SK-N-SH (cell line): ENCODE measurements at regions not wholly inside any gene's neighbourhood (a gene's known extent, or its start where the extent isn't known, plus 50 kb on each side); places are given as distances from the start of the nearest gene placed in this dataset.

Source experiments
- CTCF ChIA-PET: fragments of 300-600, 350-600 bp; formaldehyde crosslinking; extraction: SDS; loops from one replicate; lab custom pipeline; 2021; lab: Yijun Ruan, JAX
- POLR2A ChIA-PET: fragments of 350-600 bp; sonication (Branson Sonifier 250); formaldehyde crosslinking; extraction: SDS; loops from one replicate; lab custom pipeline; 2020; ENCODE audit warnings: antibody characterized with exemption, inconsistent platforms; lab: Yijun Ruan, JAX
- DNase-seq: peaks from one replicate; pipeline ENCODE4 v3.0.0; 2012
- H2AFZ ChIP-seq: fragments of 200-600 bp; sonication (generic); 2 replicates; pipeline ENCODE4 v1.8.1; 2016; ENCODE audit warnings: antibody characterized with exemption, mild to moderate bottlenecking, low read depth
- H3F3A ChIP-seq: fragments of 200-600 bp; sonication (generic); replicated peaks from 2 replicates; pipeline ENCODE3; 2016; ENCODE audit warnings: antibody characterized with exemption, mild to moderate bottlenecking; ENCODE audit not compliant: insufficient read depth
- H3K27ac ChIP-seq, 2 experiments: fragments of 200-500 bp in 1 of 2; fragments of 200-600 bp in 1 of 2; sonication (Bioruptor generic) in 1 of 2; sonication (generic), shearing (Covaris generic) in 1 of 2; 2 replicates each; pipeline versions ENCODE4 v1.5.1 to v1.6.1; 2014 to 2016; ENCODE audit warnings: low read depth in 2 of 2, inconsistent platforms in 1 of 2, low read length in 1 of 2, mild to moderate bottlenecking in 1 of 2, mixed read lengths in 1 of 2
- H3K27me3 ChIP-seq: fragments of 200-600 bp; sonication (generic), shearing (Covaris generic); 2 replicates; pipeline ENCODE4 v1.6.1; 2016; ENCODE audit warnings: mixed run types; ENCODE audit not compliant: insufficient read depth
- H3K36me3 ChIP-seq, 2 experiments: fragments of 200-500 bp in 1 of 2; fragments of 200-600 bp in 1 of 2; sonication (Bioruptor generic) in 1 of 2; sonication (generic) in 1 of 2; replicated peaks in 1 of 2; 2 replicates each; pipeline versions ENCODE3 to v1.5.1; 2014 to 2016; ENCODE audit warnings: low read length in 1 of 2, mild to moderate bottlenecking in 1 of 2; ENCODE audit not compliant: insufficient read depth in 2 of 2, control insufficient read depth in 1 of 2
- H3K4me1 ChIP-seq, 2 experiments: fragments of 200-500 bp in 1 of 2; fragments of 200-600 bp in 1 of 2; sonication (Bioruptor generic) in 1 of 2; sonication (generic), shearing (Covaris generic) in 1 of 2; 2 replicates each; pipeline versions ENCODE4 v1.5.1 to v1.6.1; 2014 to 2016; ENCODE audit warnings: low read depth in 1 of 2, low read length in 1 of 2, mixed run types in 1 of 2; ENCODE audit not compliant: insufficient read depth in 2 of 2, control insufficient read depth in 1 of 2
- H3K4me2 ChIP-seq: fragments of 200-600 bp; sonication (generic), shearing (Covaris generic); 2 replicates; pipeline ENCODE4 v1.6.1; 2017; ENCODE audit warnings: mixed run types
- H3K4me3 ChIP-seq, 2 experiments: fragments of 200-500 bp in 1 of 2; fragments of 200-600 bp in 1 of 2; sonication (Bioruptor generic) in 1 of 2; sonication (generic), shearing (Covaris generic) in 1 of 2; 2 replicates each; pipeline versions ENCODE4 v1.5.1 to v1.8.1; 2014 to 2016; ENCODE audit warnings: low read depth in 2 of 2, inconsistent platforms in 1 of 2, low read length in 1 of 2, mild to moderate bottlenecking in 1 of 2, mixed read lengths in 1 of 2, moderate library complexity in 1 of 2
- H3K79me2 ChIP-seq: fragments of 200-600 bp; sonication (generic); 2 replicates; pipeline ENCODE4 v1.8.1; 2017; ENCODE audit warnings: mild to moderate bottlenecking; ENCODE audit not compliant: insufficient read depth
- H3K9ac ChIP-seq: fragments of 200-600 bp; sonication (generic); 2 replicates; pipeline ENCODE4 v1.6.1; 2017; ENCODE audit warnings: mixed run types
- H3K9me2 ChIP-seq: fragments of 200-600 bp; sonication (generic); 2 replicates; pipeline ENCODE4 v1.6.1; 2017; ENCODE audit warnings: mixed run types
- H3K9me3 ChIP-seq: fragments of 200-600 bp; sonication (generic); 2 replicates; pipeline ENCODE4 v1.6.1; 2017; ENCODE audit warnings: mixed run types, mild to moderate bottlenecking, moderate library complexity
- H4K20me1 ChIP-seq: fragments of 200-600 bp; sonication (generic); 2 replicates; pipeline ENCODE4 v1.6.1; 2017; ENCODE audit warnings: mild to moderate bottlenecking, mixed run types; ENCODE audit not compliant: insufficient read depth
- ELF1 ChIP-seq: IDR thresholded peaks from 2 replicates; pipeline ENCODE4 v1.4.0; 2012
- EP300 ChIP-seq, 2 experiments: IDR thresholded peaks; 2 replicates each; pipeline versions ENCODE4 v1.4.0 to v1.6.1; 2012; ENCODE audit warnings: borderline replicate concordance in 1 of 2, low read depth in 1 of 2, low read length in 1 of 2
- EZH2phosphoT487 ChIP-seq: fragments of 200-600 bp; sonication (generic); IDR thresholded peaks from 2 replicates; pipeline ENCODE4 v1.6.1; 2017; ENCODE audit warnings: low read depth, mixed run types, mild to moderate bottlenecking, antibody characterized with exemption, moderate library complexity, borderline replicate concordance
- FOSL2 ChIP-seq: IDR thresholded peaks from 2 replicates; pipeline ENCODE4 v1.4.0; 2012; ENCODE audit warnings: low read depth, mild to moderate bottlenecking, moderate library complexity, borderline replicate concordance
- FOXJ3 ChIP-seq: sonication (generic); formaldehyde crosslinking; IDR thresholded peaks from 2 replicates; pipeline ENCODE4 v1.5.1; 2020; ENCODE audit warnings: mild to moderate bottlenecking, missing genetic modification reagents
- FOXM1 ChIP-seq: IDR thresholded peaks from 2 replicates; pipeline ENCODE4 v1.4.0; 2012; ENCODE audit warnings: low read depth, mild to moderate bottlenecking
- GATA2 ChIP-seq: sonication (generic); formaldehyde crosslinking; IDR thresholded peaks from 2 replicates; pipeline ENCODE4 v1.5.0; 2020; ENCODE audit warnings: mild to moderate bottlenecking, missing genetic modification reagents
- JUND ChIP-seq: IDR thresholded peaks from 2 replicates; pipeline ENCODE4 v1.4.0; 2012
- MAX ChIP-seq: IDR thresholded peaks from 2 replicates; pipeline ENCODE4 v1.4.0; 2012; ENCODE audit warnings: low read depth
- MEF2A ChIP-seq: IDR thresholded peaks from 2 replicates; pipeline ENCODE4 v1.4.0; 2012; ENCODE audit warnings: low read depth, borderline replicate concordance
- NRF1 ChIP-seq: IDR thresholded peaks from 2 replicates; pipeline ENCODE4 v1.6.1; 2012; ENCODE audit warnings: low read depth, mild to moderate bottlenecking, low read length
- PBX3 ChIP-seq: IDR thresholded peaks from 2 replicates; pipeline ENCODE4; 2012
- RCOR1 ChIP-seq: fragments of 150-350 bp; IDR thresholded peaks from 2 replicates; pipeline ENCODE4 v1.6.1; 2017; ENCODE audit warnings: antibody characterized with exemption, low read length
- REST ChIP-seq: IDR thresholded peaks from 2 replicates; pipeline ENCODE4 v1.6.1; 2012; ENCODE audit warnings: mild to moderate bottlenecking, low read depth, low read length, moderate library complexity
- SIN3A ChIP-seq: IDR thresholded peaks from 2 replicates; pipeline ENCODE4 v1.6.1; 2012; ENCODE audit warnings: low read depth, mild to moderate bottlenecking, low read length, moderate library complexity, borderline replicate concordance
- SMC3 ChIP-seq: IDR thresholded peaks from 2 replicates; pipeline ENCODE4 v1.6.1; 2012; ENCODE audit warnings: low read depth, low read length, improper control_type of control experiment
- TEAD4 ChIP-seq: IDR thresholded peaks from 2 replicates; pipeline ENCODE4 v1.4.0; 2012; ENCODE audit warnings: mild to moderate bottlenecking, borderline replicate concordance; ENCODE audit not compliant: insufficient read depth
- USF1 ChIP-seq: IDR thresholded peaks from 2 replicates; pipeline ENCODE4 v1.4.0; 2012; ENCODE audit warnings: low read depth, borderline replicate concordance
- USF2 ChIP-seq: fragments of 150-350 bp; IDR thresholded peaks from 2 replicates; pipeline ENCODE4 v1.6.1; 2017; ENCODE audit warnings: antibody characterized with exemption, low read length, low read depth, borderline replicate concordance
- ZBTB33 ChIP-seq: IDR thresholded peaks from 2 replicates; pipeline ENCODE4 v1.4.0; 2012; ENCODE audit warnings: low read depth, borderline replicate concordance
- WGBS: methylation state at CpG from one replicate; pipeline ENCODE4 v1.1.6; 2017; ENCODE audit warnings: low lambda C conversion rate; 5-methylcytosine and 5-hydroxymethylcytosine counted together

GRCh38 chr6:130672153-130672552 lies 155.1 kb upstream of the SMLR1 start:
- Histone ChIP-seq H3F3A (no peaks in the 10 kb centered on the region), H3K9me2 (no peaks in the 10 kb centered on the region), H3K9me3 (no peaks in the 10 kb centered on the region), H3K4me1 (no peaks in the 10 kb centered on the region; a peak in 2 of 4 replicates), H3K27me3 (no peaks in the 10 kb centered on the region), H3K9ac (no peak overlapping the region), H3K4me3 (no peak overlapping the region), H3K4me2 (no peak overlapping the region), H2AFZ (no peak overlapping the region), H3K79me2 (no peaks in the 10 kb centered on the region), H4K20me1 (no peaks in the 10 kb centered on the region), H3K36me3 (no peaks in the 10 kb centered on the region), H3K27ac (no peak overlapping the region)
- CTCF ChIA-PET, result no interaction called here
- 72% methylated on average over 6 of the region's 6 CpGs for WGBS
- TF ChIP-seq FOSL2, result no peak
- TF ChIP-seq ELF1, result no peak
- no peak for TF ChIP-seq EZH2phosphoT487
- TF ChIP-seq FOXM1, result no peak
- no peak for TF ChIP-seq PBX3
- TF ChIP-seq SIN3A, result no peak
- no peak for TF ChIP-seq SMC3
- no peak for TF ChIP-seq REST
- no peak for TF ChIP-seq FOXJ3 (CRISPR knock-in tag)
- TF ChIP-seq ZBTB33, result no peak
- TF ChIP-seq NRF1, result no peak
- no peak for TF ChIP-seq USF2
- no peak for TF ChIP-seq JUND
- TF ChIP-seq USF1, result no peak
- no peak for TF ChIP-seq TEAD4
- TF ChIP-seq MAX, result no peak
- no peak for TF ChIP-seq MEF2A
- no peak for TF ChIP-seq EP300 (IDR thresholded peaks at IDR 0.05; ENCODE audit: borderline replicate concordance in 1 of 2, low read depth in 1 of 2, low read length in 1 of 2)
- TF ChIP-seq GATA2 (CRISPR knock-in tag), result no peak
- TF ChIP-seq RCOR1, result no peak
- POLR2A ChIA-PET, result no interaction called here
- DNase-seq, result no peak
